NB4 (cell line): ENCODE measurements at regions not wholly inside any gene's neighbourhood (a gene's known extent, or its start where the extent isn't known, plus 50 kb on each side); places are given as distances from the start of the nearest gene placed in this dataset.

ENCODE experiments used
- MYC ChIP-seq: IDR thresholded peaks from 2 replicates; pipeline ENCODE4 v1.6.1; 2011; ENCODE audit warnings: low read depth, low read length
- POLR2A ChIP-seq: IDR thresholded peaks from 2 replicates; pipeline ENCODE4 v1.6.1; 2011; ENCODE audit warnings: mild to moderate bottlenecking; ENCODE audit not compliant: insufficient read length; ENCODE audit errors: extremely low read depth
- TF ChIP-seq, protein P1 (sequence below): IDR thresholded peaks from one replicate; pipeline ENCODE4 v1.5.1; 2012; ENCODE audit warnings: low read depth, low read length

DNA sequence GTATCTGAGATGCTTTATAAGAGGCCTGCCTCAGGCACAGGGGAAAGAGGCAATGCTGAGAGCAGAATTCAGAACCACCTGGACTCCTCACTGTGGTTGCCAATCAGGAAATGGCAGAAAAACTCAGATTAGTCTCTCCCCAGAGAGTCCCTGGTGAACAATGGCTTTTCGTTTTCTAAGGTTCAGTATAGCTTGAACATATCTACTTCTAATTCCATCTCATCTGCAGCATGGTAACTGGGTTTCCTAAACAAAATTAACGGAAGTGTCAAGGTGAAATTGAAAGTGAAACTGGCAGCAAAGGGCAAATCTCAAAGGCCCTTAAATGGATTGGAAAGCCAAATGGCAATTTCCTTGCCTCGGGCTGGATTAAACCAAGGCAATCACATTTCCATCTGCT lies 480.2 kb upstream of the ACVR2A start:
- TF ChIP-seq, protein P1, sequence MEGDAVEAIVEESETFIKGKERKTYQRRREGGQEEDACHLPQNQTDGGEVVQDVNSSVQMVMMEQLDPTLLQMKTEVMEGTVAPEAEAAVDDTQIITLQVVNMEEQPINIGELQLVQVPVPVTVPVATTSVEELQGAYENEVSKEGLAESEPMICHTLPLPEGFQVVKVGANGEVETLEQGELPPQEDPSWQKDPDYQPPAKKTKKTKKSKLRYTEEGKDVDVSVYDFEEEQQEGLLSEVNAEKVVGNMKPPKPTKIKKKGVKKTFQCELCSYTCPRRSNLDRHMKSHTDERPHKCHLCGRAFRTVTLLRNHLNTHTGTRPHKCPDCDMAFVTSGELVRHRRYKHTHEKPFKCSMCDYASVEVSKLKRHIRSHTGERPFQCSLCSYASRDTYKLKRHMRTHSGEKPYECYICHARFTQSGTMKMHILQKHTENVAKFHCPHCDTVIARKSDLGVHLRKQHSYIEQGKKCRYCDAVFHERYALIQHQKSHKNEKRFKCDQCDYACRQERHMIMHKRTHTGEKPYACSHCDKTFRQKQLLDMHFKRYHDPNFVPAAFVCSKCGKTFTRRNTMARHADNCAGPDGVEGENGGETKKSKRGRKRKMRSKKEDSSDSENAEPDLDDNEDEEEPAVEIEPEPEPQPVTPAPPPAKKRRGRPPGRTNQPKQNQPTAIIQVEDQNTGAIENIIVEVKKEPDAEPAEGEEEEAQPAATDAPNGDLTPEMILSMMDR = no peak
- no peak for TF ChIP-seq MYC
- TF ChIP-seq POLR2A = no peak
